ENCODE measurements at regions not wholly inside any gene's neighbourhood (a gene's known extent, or its start where the extent isn't known, plus 50 kb on each side); places are given as distances from the start of the nearest gene placed in this dataset.

DNA sequence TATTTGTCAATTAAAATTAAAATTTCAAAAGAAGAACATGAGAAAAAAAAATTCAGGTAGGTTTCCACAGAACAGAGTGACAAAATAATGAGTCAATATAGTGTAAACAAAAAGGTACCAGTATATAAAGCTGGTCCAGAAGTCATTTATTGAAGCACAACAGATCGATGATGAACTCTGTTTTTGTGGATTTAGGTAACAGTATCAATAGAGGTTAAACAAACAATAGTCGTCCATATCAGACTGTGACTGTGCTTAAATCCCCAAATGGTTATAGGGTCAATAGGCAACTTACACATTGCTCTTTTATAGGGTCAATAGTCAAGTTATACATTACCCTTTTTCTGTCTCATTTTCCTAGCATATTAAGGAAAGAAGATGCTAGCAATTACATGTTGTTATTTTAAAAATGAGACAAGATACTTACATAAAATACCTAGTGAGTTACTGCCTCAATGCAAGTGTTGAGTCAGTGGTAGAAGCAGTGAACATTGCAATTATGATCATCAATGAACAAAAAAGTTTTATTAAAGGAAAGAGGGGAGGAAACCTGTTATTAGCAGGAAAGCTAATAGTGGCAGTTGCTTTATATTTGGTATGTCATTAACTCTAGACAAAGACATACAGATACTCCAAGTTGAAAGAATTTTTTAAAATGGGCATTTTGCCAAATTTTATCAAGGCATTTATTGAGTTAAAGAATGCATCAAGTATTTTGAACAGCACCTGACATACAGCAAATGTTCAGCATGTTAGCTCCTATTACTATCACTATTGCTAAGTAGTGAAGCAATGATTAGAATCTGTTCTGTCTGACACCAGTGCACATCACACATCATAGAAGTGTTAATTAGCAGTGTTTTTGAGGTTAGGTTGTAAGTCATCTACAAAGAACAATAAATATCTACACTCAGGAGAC, 102.9 kb downstream of the CCER1 start:
- Histone ChIP-seq H3K4me2 (ENCODE audit: low read length) (no peak overlapping the region), H3K27me3 (ENCODE audit: insufficient read depth, low read length) (no peaks in the 10 kb centered on the region), H3K27ac (ENCODE audit: low read depth, low read length) (no peak overlapping the region), H3K36me3 (ENCODE audit: insufficient read depth, low read length) (no peaks in the 10 kb centered on the region), H3K9me3 (ENCODE audit: insufficient read depth, low read depth, low read length) (no peaks in the 10 kb centered on the region), H3K4me3 (ENCODE audit: insufficient read depth, low read depth, low read length) (no peak overlapping the region), H2AFZ (ENCODE audit: low read depth, low read length) (no peak overlapping the region), H4K20me1 (ENCODE audit: insufficient read depth, low read length) (no peaks in the 10 kb centered on the region), H3K4me1 (ENCODE audit: insufficient read depth, low read length) (no peaks in the 10 kb centered on the region), H3K9ac (ENCODE audit: low read length) (no peak overlapping the region), H3K79me2 (ENCODE audit: insufficient read depth, low read length) (no peaks in the 10 kb centered on the region)
- Mint-ChIP-seq H3K36me3 (ENCODE audit: low read depth, unreplicated experiment) (no peaks in the 10 kb centered on the region), H3K27ac (ENCODE audit: unreplicated experiment) (no peak overlapping the region), H3K4me1 (ENCODE audit: low read depth, unreplicated experiment) (no peaks in the 10 kb centered on the region), H3K4me3 (ENCODE audit: unreplicated experiment) (no peak overlapping the region), H3K27me3 (ENCODE audit: low read depth, unreplicated experiment) (no peaks in the 10 kb centered on the region), H3K9me3 (ENCODE audit: unreplicated experiment) (no peaks in the 10 kb centered on the region)
- no peak for FAIRE-seq
- TF ChIP-seq CTCF (IDR thresholded peaks at IDR 0.05; ENCODE audit: insufficient read depth, low read depth, low read length) (no peak), EZH2 (IDR thresholded peaks at IDR 0.05; ENCODE audit: insufficient read depth, low read length) (no peak)
- no peak for DNase-seq (ENCODE audit: low read depth)

DNA sequence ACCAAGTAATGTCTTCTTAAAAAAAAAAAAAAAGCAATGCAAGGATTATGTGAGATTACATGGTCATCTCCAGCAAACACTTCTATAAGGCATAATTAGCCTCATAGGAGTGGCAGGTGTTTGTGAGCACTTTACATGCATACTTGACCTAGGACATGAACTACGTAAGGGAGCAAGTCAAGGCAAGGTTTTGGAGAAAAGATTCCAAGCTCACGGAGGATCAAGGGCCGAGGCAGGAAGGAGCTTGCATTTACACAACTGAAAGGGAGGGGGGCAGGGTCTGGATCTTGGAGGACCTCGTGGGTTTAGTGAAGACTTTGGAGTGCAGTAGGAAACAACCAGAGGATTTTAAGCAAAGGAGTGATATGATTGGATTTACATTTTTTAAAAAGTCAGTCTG, 112.5 kb downstream of the CCER1 start:
- peak overlapping the region; percentile 63 for H3K27ac Mint-ChIP-seq (ENCODE audit: unreplicated experiment)
- H3K79me2 ChIP-seq (ENCODE audit: insufficient read depth, low read length), result no peaks in the 10 kb centered on the region
- H3K4me3 ChIP-seq (ENCODE audit: insufficient read depth, low read depth, low read length), result no peak overlapping the region
- no peaks in the 10 kb centered on the region for H4K20me1 ChIP-seq (ENCODE audit: insufficient read depth, low read length)
- no peaks in the 10 kb centered on the region for H3K27me3 Mint-ChIP-seq (ENCODE audit: low read depth, unreplicated experiment)
- no peaks in the 10 kb centered on the region for H3K36me3 ChIP-seq (ENCODE audit: insufficient read depth, low read length)
- H2AFZ ChIP-seq (ENCODE audit: low read depth, low read length), result no peak overlapping the region
- no peak overlapping the region for H3K27ac ChIP-seq (ENCODE audit: low read depth, low read length)
- no peak for DNase-seq (ENCODE audit: low read depth)
- H3K4me2 ChIP-seq (ENCODE audit: low read length), result no peak overlapping the region
- TF ChIP-seq CTCF (IDR thresholded peaks at IDR 0.05; ENCODE audit: insufficient read depth, low read depth, low read length), result no peak
- TF ChIP-seq EZH2 (IDR thresholded peaks at IDR 0.05; ENCODE audit: insufficient read depth, low read length), result no peak
- H3K9me3 Mint-ChIP-seq (ENCODE audit: unreplicated experiment), result no peaks in the 10 kb centered on the region
- peaks cover 3% of the 10 kb centered on the region for H3K4me1 Mint-ChIP-seq (ENCODE audit: low read depth, unreplicated experiment)
- H3K9me3 ChIP-seq (ENCODE audit: insufficient read depth, low read depth, low read length), result no peaks in the 10 kb centered on the region
- H3K36me3 Mint-ChIP-seq (ENCODE audit: low read depth, unreplicated experiment), result no peaks in the 10 kb centered on the region
- FAIRE-seq, result no peak
- no peaks in the 10 kb centered on the region for H3K4me1 ChIP-seq (ENCODE audit: insufficient read depth, low read length)
- H3K4me3 Mint-ChIP-seq (ENCODE audit: unreplicated experiment), result no peak overlapping the region
- H3K9ac ChIP-seq (ENCODE audit: low read length), result no peak overlapping the region
- no peaks in the 10 kb centered on the region for H3K27me3 ChIP-seq (ENCODE audit: insufficient read depth, low read length)

- no peak for FAIRE-seq
- no peaks in the 10 kb centered on the region for H4K20me1 ChIP-seq (ENCODE audit: insufficient read depth, low read length)
Observed at GRCh38 chr12:90841336-90841735, 113.6 kb downstream of the CCER1 start.

More at GRCh38 chr12:90841336-90841735, 113.6 kb downstream of the CCER1 start:
- Histone ChIP-seq H2AFZ (ENCODE audit: low read depth, low read length) (no peak overlapping the region), H3K27me3 (ENCODE audit: insufficient read depth, low read length) (no peaks in the 10 kb centered on the region), H3K4me2 (ENCODE audit: low read length) (no peak overlapping the region), H3K4me1 (ENCODE audit: insufficient read depth, low read length) (no peaks in the 10 kb centered on the region), H3K79me2 (ENCODE audit: insufficient read depth, low read length) (no peaks in the 10 kb centered on the region), H3K4me3 (ENCODE audit: insufficient read depth, low read depth, low read length) (no peak overlapping the region), H3K36me3 (ENCODE audit: insufficient read depth, low read length) (no peaks in the 10 kb centered on the region), H3K27ac (ENCODE audit: low read depth, low read length) (no peak overlapping the region), H3K9me3 (ENCODE audit: insufficient read depth, low read depth, low read length) (no peaks in the 10 kb centered on the region), H3K9ac (ENCODE audit: low read length) (no peak overlapping the region)
- Mint-ChIP-seq H3K27me3 (ENCODE audit: low read depth, unreplicated experiment) (no peaks in the 10 kb centered on the region), H3K4me1 (ENCODE audit: low read depth, unreplicated experiment) (peaks cover 3% of the 10 kb centered on the region), H3K27ac (ENCODE audit: unreplicated experiment) (no peak overlapping the region), H3K36me3 (ENCODE audit: low read depth, unreplicated experiment) (no peaks in the 10 kb centered on the region), H3K9me3 (ENCODE audit: unreplicated experiment) (no peaks in the 10 kb centered on the region), H3K4me3 (ENCODE audit: unreplicated experiment) (no peak overlapping the region)
- no peak for TF ChIP-seq CTCF (IDR thresholded peaks at IDR 0.05; ENCODE audit: insufficient read depth, low read depth, low read length)
- no peak for TF ChIP-seq EZH2 (IDR thresholded peaks at IDR 0.05; ENCODE audit: insufficient read depth, low read length)
- DNase-seq (ENCODE audit: low read depth), result no peak
